Motor neuron (in vitro differentiated cells): ENCODE measurements at regions not wholly inside any gene's neighbourhood (a gene's known extent, or its start where the extent isn't known, plus 50 kb on each side); places are given as distances from the start of the nearest gene placed in this dataset.
"Not testable (repeated sequence)": the region's sequence is repeated elsewhere in the genome, so short reads cannot be mapped to it uniquely, and the experiment has no call there.

Experiments used
- ATAC-seq, 8 experiments: fragments of 200-7000 bp; cut with Tn5 transposase; replicated peaks in 6 of 8; 2 replicates each; pipeline ENCODE4 v1.8.0; 2021; ENCODE audit warnings: mild to moderate bottlenecking in 8 of 8, moderate library complexity in 8 of 8
- H3K27ac ChIP-seq, 2 donors: fragments of 250-450 bp; sonication (Bioruptor Pico); 2 replicates each; pipeline ENCODE4 v1.9.0; 2021; ENCODE audit warnings: antibody characterized with exemption in 2 of 2, mild to moderate bottlenecking in 2 of 2, moderate library complexity in 1 of 2
- H3K4me1 ChIP-seq, 2 donors: fragments of 250-450 bp; sonication (Bioruptor Pico); replicated peaks in 1 of 2; 2 replicates each; pipeline ENCODE4 v1.6.1; 2021; ENCODE audit warnings: antibody characterized with exemption in 2 of 2, mild to moderate bottlenecking in 2 of 2, moderate library complexity in 1 of 2
- H3K4me3 ChIP-seq, 5 donors: fragments of 250-450 bp; sonication (Bioruptor Pico); 2 replicates each; pipeline ENCODE4 v1.9.0; 2021; ENCODE audit warnings: antibody characterized with exemption in 5 of 5, mild to moderate bottlenecking in 5 of 5, moderate library complexity in 4 of 5
- WGBS, 10 experiments: fragments of 450-650 bp; shearing (Covaris generic); methylation state at CpG; one replicate each; pipeline ENCODE4 v1.0.0; 2022; 5-methylcytosine and 5-hydroxymethylcytosine counted together
- in situ Hi-C, 9 experiments: fragments of 400-800 bp; cut with MboI; loops; one replicate each; pipeline ENCODE4 v1.15.0; 2021; ENCODE audit warnings: low sequenced_read_pairs in 9 of 9, low pct_unique_long_range_greater_than_20kb in 2 of 9; ENCODE audit not compliant: unreplicated experiment in 9 of 9

- Histone ChIP-seq H3K27ac (no peak overlapping the region), H3K4me3 (no peak overlapping the region), H3K4me1 (no peaks in the 10 kb centered on the region)
- 10 to 87% (median 40%) methylated on average over 1 to 6 of the region's 6 CpGs; no CpG with 5 or more reads in 1 of the 10 experiments for WGBS, 10 experiments
- ATAC-seq: no peak
- in situ Hi-C loops: no loop called here
Observed at GRCh38 chr21:30030416-30030815, 90.6 kb upstream of the GRIK1 start.

- in situ Hi-C loops: no loop called here
- H3K4me1 ChIP-seq: no peaks in the 10 kb centered on the region
- no peak overlapping the region for H3K4me3 ChIP-seq
- no peak overlapping the region for H3K27ac ChIP-seq
- no peak for ATAC-seq
- 0 to 100% (median 83%) methylated on average over 1 to 2 of the region's 2 CpGs; no CpG with 5 or more reads in 1 of the 10 experiments for WGBS, 10 experiments
Observed at GRCh38 chr21:30028537-30028936, 88.7 kb upstream of the GRIK1 start.

GRCh38 chr21:30027986-30028385 lies 88.2 kb upstream of the GRIK1 start:
- in situ Hi-C loops: no loop called here
- 6 to 98% (median 69%) methylated on average over 2 to 6 of the region's 6 CpGs; no CpG with 5 or more reads in 1 of the 10 experiments for WGBS, 10 experiments
- Histone ChIP-seq H3K4me1 (no peaks in the 10 kb centered on the region), H3K27ac (no peak overlapping the region), H3K4me3 (no peak overlapping the region)
- ATAC-seq: no peak

GRCh38 chr21:30023056-30023455 lies 83.3 kb upstream of the GRIK1 start:
- in situ Hi-C loops, H3K27ac ChIP-seq, H3K4me3 ChIP-seq, H3K4me1 ChIP-seq, ATAC-seq: not testable (repeated sequence)
- 6 to 87% (median 66%) methylated on average over 3 to 11 of the region's 11 CpGs; no CpG with 5 or more reads in 1 of the 10 experiments for WGBS, 10 experiments

- ATAC-seq: no peak
Observed at GRCh38 chr21:30014886-30015285, 75.1 kb upstream of the GRIK1 start.

GRCh38 chr21:29991624-29992023 lies 51.8 kb upstream of the GRIK1 start:
- ATAC-seq: no peak
- H3K27ac ChIP-seq: no peak overlapping the region
- H3K4me3 ChIP-seq: no peak overlapping the region
- WGBS, 10 experiments: 0 to 100% (median 64%) methylated on average over 1 to 6 of the region's 6 CpGs; no CpG with 5 or more reads in 3 of the 10 experiments
- no peaks in the 10 kb centered on the region for H3K4me1 ChIP-seq
- in situ Hi-C loops: no loop called here

More at GRCh38 chr21:30014886-30015285, 75.1 kb upstream of the GRIK1 start:
- in situ Hi-C loops: no loop called here
- H3K4me3 ChIP-seq: no peak overlapping the region
- no peak overlapping the region for H3K27ac ChIP-seq
- no peaks in the 10 kb centered on the region for H3K4me1 ChIP-seq

- no peak overlapping the region for H3K27ac ChIP-seq
- no peak overlapping the region for H3K4me3 ChIP-seq
- no peak for ATAC-seq
- in situ Hi-C loops: no loop called here
- no peaks in the 10 kb centered on the region for H3K4me1 ChIP-seq
- WGBS, 10 experiments: 7 to 100% (median 93%) methylated on average over 1 to 3 of the region's 3 CpGs
Observed at GRCh38 chr21:29989634-29990234, 49.9 kb upstream of the GRIK1 start.
